ENCODE measurements at regions not wholly inside any gene's neighbourhood (a gene's known extent, or its start where the extent isn't known, plus 50 kb on each side); places are given as distances from the start of the nearest gene placed in this dataset.

DNA sequence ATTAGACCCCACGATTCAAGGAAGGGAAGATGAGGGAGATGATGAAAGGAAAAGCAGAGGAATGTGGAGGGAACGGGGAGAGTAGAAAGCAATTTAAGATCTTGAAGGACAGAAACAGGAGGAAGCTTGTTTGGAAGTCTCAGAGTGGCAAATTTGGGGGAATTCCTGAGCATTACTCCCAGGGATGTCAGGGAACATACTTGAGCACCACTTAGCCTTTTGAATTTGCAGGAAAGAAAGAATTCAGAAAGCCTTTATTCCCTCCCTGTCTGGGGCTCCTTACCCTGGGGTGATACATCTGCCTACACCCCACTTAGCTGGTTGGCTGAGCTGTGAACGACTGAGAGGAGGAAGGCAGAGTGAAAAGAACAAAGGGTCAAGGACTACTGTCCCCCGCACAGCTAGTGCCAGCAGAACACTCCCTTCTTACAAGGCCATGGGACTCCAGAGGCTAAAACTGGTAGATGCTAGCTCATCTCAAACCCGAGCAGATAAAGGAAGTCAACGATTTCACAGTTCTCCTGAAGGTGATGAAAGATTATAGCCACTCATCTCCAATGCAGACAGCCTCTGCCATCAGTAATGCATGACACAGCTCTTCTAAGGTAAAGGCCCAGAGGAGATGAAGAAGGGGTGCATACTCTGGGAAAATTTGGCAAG, 84.0 kb upstream of the AKIP1 start:
- peak; percentile 33 for DNase-seq

DNA sequence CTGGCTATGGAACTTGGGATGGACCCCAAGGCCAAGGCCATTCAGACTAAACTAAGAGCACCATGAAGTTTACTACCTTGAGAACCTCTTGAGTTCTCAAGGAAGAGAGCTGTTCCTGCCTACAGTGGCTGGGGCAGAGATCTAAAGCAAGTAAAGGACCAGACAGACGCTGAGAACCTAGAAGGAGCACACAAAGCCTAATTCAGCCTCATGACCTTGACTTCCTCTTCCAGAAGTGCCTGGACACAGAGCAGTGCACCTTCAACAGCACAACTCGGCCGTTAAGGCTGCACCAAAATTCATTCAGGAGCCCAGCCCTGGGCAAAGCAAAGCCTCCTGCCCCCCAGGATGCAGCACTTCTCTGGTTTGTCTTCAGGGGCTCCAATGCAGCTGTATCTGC, 82.9 kb upstream of the AKIP1 start:
- DNase-seq = peak; percentile 24

- peak; percentile 9 for DNase-seq
Measured at GRCh38 chr11:8828580-8829361, 82.2 kb upstream of the AKIP1 start.

DNA sequence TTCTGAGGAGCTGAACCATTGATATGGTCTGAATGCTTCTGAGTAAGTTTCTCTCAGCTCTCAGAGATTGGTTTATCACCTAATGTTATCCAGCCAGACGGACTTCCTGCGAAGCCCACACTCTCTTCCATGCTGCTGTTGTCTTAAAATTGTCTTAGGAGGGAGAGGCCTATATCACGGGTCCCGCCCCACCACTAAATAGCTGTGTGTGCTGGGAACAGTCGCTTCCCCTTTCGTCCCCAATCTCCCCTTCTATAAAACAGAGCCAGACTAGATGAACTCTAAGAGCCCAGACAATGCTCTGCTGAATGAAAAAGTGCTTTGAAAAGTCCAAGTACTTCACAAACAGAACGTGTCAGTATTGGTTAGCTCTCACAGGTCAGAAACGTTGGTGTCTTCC, 81.4 kb upstream of the AKIP1 start:
- DNase-seq = peak; percentile 5

GRCh38 chr11:8830641-8831040, 80.3 kb upstream of the AKIP1 start:
- no peak for DNase-seq

GRCh38 chr11:8831861-8832260, 79.1 kb upstream of the AKIP1 start:
- DNase-seq = peak; percentile 24

GRCh38 chr11:8832571-8833260, 78.3 kb upstream of the AKIP1 start:
- DNase-seq = no peak

DNA sequence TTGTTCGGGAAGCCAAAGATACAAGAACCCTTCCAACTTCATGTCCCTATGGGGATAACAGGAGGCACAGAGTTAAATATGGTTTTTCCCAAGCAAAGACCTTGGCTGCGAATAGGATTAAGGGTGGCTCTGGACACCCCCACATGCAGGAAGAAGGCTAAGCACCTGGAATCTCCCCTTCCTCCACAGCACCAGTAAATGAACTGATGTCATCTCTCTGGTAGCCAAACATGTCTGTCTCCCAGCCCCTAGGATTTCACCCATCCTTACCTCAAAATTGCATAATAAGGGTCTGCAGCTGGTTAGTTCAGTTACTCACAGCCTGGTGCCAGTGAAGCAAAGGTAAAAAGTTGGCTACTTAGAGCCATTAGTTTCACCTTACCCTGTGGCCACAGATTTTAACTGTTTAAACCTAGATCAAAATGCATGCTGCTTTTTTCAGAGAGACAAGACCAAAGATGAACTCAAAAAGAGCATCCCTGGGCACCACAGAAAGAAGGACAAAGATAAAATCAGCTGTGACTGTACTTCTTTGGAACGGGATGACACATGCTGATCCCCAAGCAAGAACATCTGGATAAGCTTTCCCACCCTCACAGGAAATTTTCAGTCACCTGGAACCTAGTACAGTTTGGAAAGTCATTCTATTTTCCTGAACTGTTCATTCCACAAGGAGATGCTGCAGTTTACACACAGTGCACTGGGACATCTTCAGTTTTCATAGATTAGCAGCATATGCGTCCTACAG, 77.2 kb upstream of the AKIP1 start:
- DNase-seq = no peak

GRCh38 chr11:8834379-8834778, 76.6 kb upstream of the AKIP1 start:
- no peak for DNase-seq

GRCh38 chr11:8838248-8838647, 72.7 kb upstream of the AKIP1 start:
- DNase-seq = no peak

DNA sequence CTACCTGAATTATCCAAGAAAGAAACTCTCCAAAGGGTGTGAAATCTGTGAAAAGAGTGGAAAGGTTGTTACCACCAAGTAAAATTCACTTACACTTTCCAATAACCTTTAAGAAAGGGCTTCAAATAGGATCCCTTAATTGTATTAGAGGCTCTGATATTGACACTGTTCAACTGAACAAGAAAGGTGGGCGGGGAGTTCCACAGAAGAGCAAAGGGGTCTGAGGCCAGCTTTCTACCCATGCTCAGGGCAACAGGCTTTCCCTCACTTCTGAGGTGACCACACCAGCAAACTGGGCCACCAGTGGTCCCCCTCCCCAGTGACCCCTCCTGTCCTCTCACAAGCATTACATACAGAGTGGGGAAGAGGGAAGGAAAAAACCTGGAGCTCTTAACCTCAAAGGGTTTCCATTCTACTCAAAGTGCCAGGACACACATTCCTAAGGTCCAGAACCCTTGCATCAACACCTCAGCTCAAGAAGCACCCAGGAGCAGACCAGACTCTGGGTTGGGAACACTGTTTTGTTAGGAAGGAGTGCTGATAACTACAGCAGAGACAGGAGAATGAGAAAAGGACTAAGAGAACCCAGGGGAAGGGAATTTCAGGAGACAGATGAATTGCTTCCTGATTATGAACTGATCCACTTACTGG, 71.6 kb upstream of the AKIP1 start:
- DNase-seq = no peak

- DNase-seq = no peak
Measured at GRCh38 chr11:8839957-8840945, 70.7 kb upstream of the AKIP1 start.

DNA sequence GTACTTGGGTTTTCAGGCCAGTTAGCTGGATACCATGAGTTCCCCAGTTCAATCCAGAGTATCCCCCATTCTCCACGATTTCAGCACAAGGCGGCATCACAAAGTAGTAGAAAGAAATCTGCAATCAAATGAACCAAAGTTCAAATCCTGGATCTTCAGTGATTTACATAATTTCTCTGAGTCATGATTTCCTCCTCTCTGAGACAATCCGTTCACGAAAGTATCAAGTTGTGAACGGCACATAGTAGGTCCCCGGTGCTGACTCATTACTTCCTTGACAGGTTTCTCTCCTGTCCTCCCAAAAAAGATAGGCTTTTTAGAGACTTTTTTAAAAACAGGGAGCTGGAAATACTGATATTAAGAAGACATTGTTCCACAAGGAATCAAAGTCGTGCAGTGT, 69.1 kb upstream of the AKIP1 start:
- DNase-seq = no peak

DNA sequence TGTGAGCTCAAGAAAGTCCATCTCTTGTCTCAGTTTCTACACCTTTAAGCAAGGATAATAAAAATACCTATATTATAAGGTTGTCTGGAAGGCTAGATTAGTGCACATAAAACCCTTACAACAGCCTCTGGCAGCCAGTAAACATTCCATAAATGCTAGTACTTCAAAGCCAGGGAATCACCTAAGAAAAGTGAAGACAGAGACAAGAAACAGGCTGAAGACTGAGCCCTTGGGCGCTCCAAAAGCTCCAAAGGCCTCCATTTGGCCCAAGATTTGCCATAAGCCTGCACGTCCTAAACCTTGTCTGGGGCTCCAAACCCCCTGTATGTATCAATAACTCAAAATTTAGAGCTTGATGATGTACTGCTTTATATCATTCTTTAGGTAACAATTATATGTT, 52.2 kb upstream of the AKIP1 start:
- no peak for DNase-seq
